Effector memory CD8-positive, alpha-beta T cell (primary cell): ENCODE measurements at regions not wholly inside any gene's neighbourhood (a gene's known extent, or its start where the extent isn't known, plus 50 kb on each side); places are given as distances from the start of the nearest gene placed in this dataset.
"Not testable (repeated sequence)": the region's sequence is repeated elsewhere in the genome, so short reads cannot be mapped to it uniquely, and the experiment has no call there.

Source experiments
- ATAC-seq: fragments of 150-1000 bp; cut with Tn5 transposase; replicated peaks from 2 replicates; pipeline ENCODE4 v1.10.0; 2021; ENCODE audit warnings: mild to moderate bottlenecking, moderate library complexity
- DNase-seq, 3 experiments: peaks; one replicate each; pipeline ENCODE4 v3.0.0; 2021
- H3K27ac Mint-ChIP-seq, 2 donors: one replicate each; pipeline ENCODE4 v1.8.0; 2022; ENCODE audit warnings: mild to moderate bottlenecking in 2 of 2, mixed read lengths in 2 of 2, moderate library complexity in 2 of 2
- H3K27me3 Mint-ChIP-seq, 2 donors: one replicate each; pipeline ENCODE4 v1.8.0; 2022; ENCODE audit warnings: mixed read lengths in 2 of 2
- H3K36me3 Mint-ChIP-seq: one replicate; pipeline ENCODE4 v1.8.0; 2022; ENCODE audit warnings: mild to moderate bottlenecking, moderate library complexity, mixed read lengths; ENCODE audit not compliant: insufficient read depth
- H3K4me1 Mint-ChIP-seq, 2 donors: one replicate each; pipeline ENCODE4 v1.8.0; 2022; ENCODE audit warnings: low read depth in 2 of 2, mixed read lengths in 2 of 2
- H3K4me3 Mint-ChIP-seq, 2 donors: one replicate each; pipeline ENCODE4 v1.8.0; 2022; ENCODE audit warnings: mild to moderate bottlenecking in 2 of 2, mixed read lengths in 2 of 2, moderate library complexity in 2 of 2
- H3K9me3 Mint-ChIP-seq, 2 donors: one replicate each; pipeline ENCODE4 v1.8.0; 2022; ENCODE audit warnings: mixed read lengths in 2 of 2

GRCh38 chr5:174801798-174802197 lies 77.4 kb downstream of the MSX2 start:
- peaks cover 0 to 20% of the 10 kb centered on the region in 2 donors for H3K27me3 Mint-ChIP-seq
- no peaks in the 10 kb centered on the region for H3K4me1 Mint-ChIP-seq
- H3K36me3 Mint-ChIP-seq = no peaks in the 10 kb centered on the region
- H3K9me3 Mint-ChIP-seq = peaks cover 0 to 12% of the 10 kb centered on the region in 2 donors
- no peak overlapping the region for H3K27ac Mint-ChIP-seq
- H3K4me3 Mint-ChIP-seq = no peak overlapping the region
- DNase-seq (no peak), ATAC-seq (no peak)

- ATAC-seq = no peak
- no peaks in the 10 kb centered on the region for H3K36me3 Mint-ChIP-seq
- H3K9me3 Mint-ChIP-seq = peaks cover 0 to 12% of the 10 kb centered on the region in 2 donors
- H3K27ac Mint-ChIP-seq = no peak overlapping the region
- DNase-seq = no peak
- H3K4me3 Mint-ChIP-seq = no peak overlapping the region
- H3K27me3 Mint-ChIP-seq = peaks cover 5 to 33% of the 10 kb centered on the region in 2 donors
- H3K4me1 Mint-ChIP-seq = no peaks in the 10 kb centered on the region
Observed at GRCh38 chr5:174800435-174800834, 76.1 kb downstream of the MSX2 start.

GRCh38 chr5:174799121-174799520 lies 74.7 kb downstream of the MSX2 start:
- DNase-seq = no peak
- H3K36me3 Mint-ChIP-seq = no peaks in the 10 kb centered on the region
- H3K27ac Mint-ChIP-seq = no peak overlapping the region
- ATAC-seq = no peak
- H3K4me1 Mint-ChIP-seq = no peaks in the 10 kb centered on the region
- H3K27me3 Mint-ChIP-seq = peaks cover 5 to 38% of the 10 kb centered on the region in 2 donors
- H3K4me3 Mint-ChIP-seq = no peak overlapping the region
- peaks cover 0 to 12% of the 10 kb centered on the region in 2 donors for H3K9me3 Mint-ChIP-seq

DNA sequence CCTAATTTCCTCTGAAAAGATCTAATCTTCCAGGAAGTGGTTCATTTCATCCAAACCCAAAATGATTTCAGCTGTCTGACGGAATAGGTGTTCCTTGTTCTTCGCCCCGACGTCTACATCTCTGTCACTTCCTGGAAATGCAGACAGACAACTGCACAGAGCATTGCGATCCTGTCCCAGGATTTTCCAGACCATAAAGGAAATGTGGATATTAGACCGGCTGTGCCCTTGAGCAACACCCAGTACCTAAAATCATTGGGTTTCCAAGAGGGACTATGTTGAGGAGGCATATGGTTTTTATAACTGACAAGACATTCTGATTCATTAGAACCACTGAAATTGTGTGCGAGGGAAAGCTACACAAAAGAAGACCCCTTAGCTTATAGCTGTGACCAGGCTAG lies 74.2 kb downstream of the MSX2 start:
- Mint-ChIP-seq H3K27me3 (peaks cover 5 to 43% of the 10 kb centered on the region in 2 donors), H3K4me3 (no peak overlapping the region)

DNA sequence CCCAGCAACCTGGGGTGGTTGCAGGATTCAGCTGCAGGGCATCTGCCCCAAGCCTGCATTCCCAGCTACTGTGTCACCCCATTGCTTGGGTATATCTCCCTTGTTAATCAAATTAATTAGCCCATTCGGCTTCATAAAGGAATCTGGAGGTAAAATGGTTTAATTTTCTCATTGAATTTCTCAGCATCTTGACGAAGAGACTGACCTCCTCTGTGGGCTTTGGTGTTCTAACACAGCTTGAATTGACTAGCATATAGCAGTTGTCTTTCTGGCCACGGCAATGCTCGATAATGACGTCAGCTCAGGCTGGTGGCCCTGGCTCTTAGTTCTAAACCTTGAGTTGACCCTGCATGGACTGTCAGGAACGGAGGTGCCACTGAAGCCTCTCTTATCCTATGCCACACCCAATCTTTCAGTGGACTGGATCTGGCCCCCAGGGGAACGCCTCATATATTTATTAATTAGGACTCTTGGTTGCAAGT lies 72.4 kb downstream of the MSX2 start:
- Mint-ChIP-seq H3K4me3 (no peak overlapping the region), H3K27me3 (peaks cover 15 to 57% of the 10 kb centered on the region in 2 donors), H3K4me1 (peaks cover 0 to 2% of the 10 kb centered on the region in 2 donors), H3K9me3 (peaks cover 2 to 21% of the 10 kb centered on the region in 2 donors), H3K27ac (no peak overlapping the region), H3K36me3 (no peaks in the 10 kb centered on the region)
- no peak for DNase-seq
- ATAC-seq = no peak

More for the DNA sequence above, 74.2 kb downstream of the MSX2 start:
- no peak for DNase-seq
- Mint-ChIP-seq H3K4me1 (no peaks in the 10 kb centered on the region), H3K36me3 (no peaks in the 10 kb centered on the region), H3K9me3 (peaks cover 0 to 12% of the 10 kb centered on the region in 2 donors), H3K27ac (no peak overlapping the region)
- ATAC-seq = no peak

DNA sequence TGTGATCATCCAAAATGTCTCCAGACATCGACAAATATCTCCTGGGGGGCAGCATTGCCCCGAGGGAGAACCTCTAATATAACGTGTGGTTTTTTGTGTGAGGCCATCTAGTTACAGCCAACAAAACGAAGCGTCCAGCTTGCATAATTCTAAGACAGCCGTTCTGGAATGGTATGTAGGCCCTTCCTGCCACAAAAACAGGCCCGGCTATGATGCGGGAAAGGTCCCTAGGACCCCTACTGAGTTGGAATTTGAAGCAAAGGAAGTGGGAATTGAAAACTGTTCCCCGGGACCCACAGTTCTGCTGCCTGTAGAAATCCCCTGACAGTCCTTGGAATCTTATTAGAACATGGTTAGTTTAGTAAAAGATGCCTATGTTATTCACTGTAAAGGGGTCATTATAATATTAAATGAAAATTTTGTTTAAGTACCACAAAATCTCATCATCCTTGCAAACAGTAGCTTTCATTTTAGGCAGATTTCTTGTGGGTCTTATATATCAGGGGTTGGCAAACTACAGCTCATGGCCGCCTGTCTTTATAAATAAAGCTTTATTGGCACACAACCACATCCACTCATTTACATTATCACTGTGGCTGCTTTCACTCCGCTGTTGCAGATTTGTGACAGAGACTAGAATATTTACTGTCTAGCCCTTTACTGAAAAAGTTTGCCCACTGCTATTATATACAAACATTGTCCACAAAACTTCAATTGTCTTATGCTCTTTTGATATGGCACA lies 70.7 kb downstream of the MSX2 start:
- peaks cover 2 to 9% of the 10 kb centered on the region in 2 donors for H3K9me3 Mint-ChIP-seq
- H3K4me1 Mint-ChIP-seq = peaks cover 0 to 2% of the 10 kb centered on the region in 2 donors
- no peaks in the 10 kb centered on the region for H3K36me3 Mint-ChIP-seq
- H3K27ac Mint-ChIP-seq = no peak overlapping the region
- ATAC-seq (no peak), DNase-seq (no peak)
- H3K27me3 Mint-ChIP-seq = peaks cover 15 to 57% of the 10 kb centered on the region in 2 donors
- H3K4me3 Mint-ChIP-seq = no peak overlapping the region

GRCh38 chr5:174793684-174794328 lies 69.4 kb downstream of the MSX2 start:
- no peak for ATAC-seq
- DNase-seq = peak in 1 of 3 experiments; percentile 1
- H3K4me1 Mint-ChIP-seq = peaks cover 0 to 2% of the 10 kb centered on the region in 2 donors
- H3K9me3 Mint-ChIP-seq = peaks cover 2 to 9% of the 10 kb centered on the region in 2 donors
- no peak overlapping the region for H3K4me3 Mint-ChIP-seq
- no peaks in the 10 kb centered on the region for H3K36me3 Mint-ChIP-seq
- H3K27ac Mint-ChIP-seq = no peak overlapping the region
- H3K27me3 Mint-ChIP-seq = peaks cover 15 to 55% of the 10 kb centered on the region in 2 donors

- Mint-ChIP-seq H3K9me3 (peaks cover 2 to 9% of the 10 kb centered on the region in 2 donors), H3K4me1 (peaks cover 0 to 2% of the 10 kb centered on the region in 2 donors), H3K36me3 (no peaks in the 10 kb centered on the region), H3K27me3 (peaks cover 15 to 47% of the 10 kb centered on the region in 2 donors), H3K4me3 (no peak overlapping the region), H3K27ac (no peak overlapping the region)
- DNase-seq = no peak
- no peak for ATAC-seq
Observed at GRCh38 chr5:174793076-174793475, 68.7 kb downstream of the MSX2 start.

GRCh38 chr5:174792265-174792664 lies 67.9 kb downstream of the MSX2 start:
- not testable (repeated sequence) for H3K4me1 Mint-ChIP-seq, DNase-seq, H3K36me3 Mint-ChIP-seq, H3K9me3 Mint-ChIP-seq, H3K4me3 Mint-ChIP-seq, H3K27ac Mint-ChIP-seq, ATAC-seq
- H3K27me3 Mint-ChIP-seq = peaks cover 15 to 41% of the 10 kb centered on the region in 2 donors

DNA sequence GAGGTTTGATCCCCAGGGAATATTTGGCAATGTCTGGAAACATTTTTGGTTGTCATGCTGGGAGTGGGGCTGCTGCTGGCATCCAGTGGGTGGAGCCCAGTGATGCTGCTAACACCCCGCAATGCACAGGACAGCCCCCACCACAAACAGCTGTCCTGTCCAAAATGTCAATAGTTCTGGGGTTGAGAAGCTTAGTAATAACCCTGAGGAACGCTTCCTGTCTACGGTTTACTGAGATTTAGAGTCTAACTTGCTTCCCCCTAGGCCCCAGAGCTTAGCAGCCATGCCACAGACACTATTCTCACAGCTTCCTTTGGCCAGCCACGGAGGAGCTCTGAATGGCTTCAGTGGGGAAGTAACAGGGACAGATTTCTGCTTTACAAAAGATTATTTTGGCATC lies 66.5 kb downstream of the MSX2 start:
- Mint-ChIP-seq H3K4me1 (peaks cover 0 to 2% of the 10 kb centered on the region in 2 donors), H3K27me3 (peaks cover 14 to 28% of the 10 kb centered on the region in 2 donors), H3K4me3 (no peak overlapping the region), H3K36me3 (no peaks in the 10 kb centered on the region), H3K9me3 (peaks cover 2 to 9% of the 10 kb centered on the region in 2 donors), H3K27ac (no peak overlapping the region)
- DNase-seq = no peak
- no peak for ATAC-seq

GRCh38 chr5:174789596-174789995 lies 65.2 kb downstream of the MSX2 start:
- DNase-seq = no peak
- H3K9me3 Mint-ChIP-seq = peaks cover 2 to 9% of the 10 kb centered on the region in 2 donors
- ATAC-seq = no peak
- peaks cover 0 to 2% of the 10 kb centered on the region in 2 donors for H3K4me1 Mint-ChIP-seq
- H3K36me3 Mint-ChIP-seq = no peaks in the 10 kb centered on the region
- peaks cover 10 to 24% of the 10 kb centered on the region in 2 donors for H3K27me3 Mint-ChIP-seq
- H3K4me3 Mint-ChIP-seq = no peak overlapping the region
- H3K27ac Mint-ChIP-seq = no peak overlapping the region

GRCh38 chr5:174785120-174785680 lies 60.8 kb downstream of the MSX2 start:
- no peak for ATAC-seq
- no peak overlapping the region for H3K4me3 Mint-ChIP-seq
- no peak overlapping the region for H3K27ac Mint-ChIP-seq
- H3K4me1 Mint-ChIP-seq = no peaks in the 10 kb centered on the region
- DNase-seq = no peak
- H3K9me3 Mint-ChIP-seq = no peaks in the 10 kb centered on the region
- no peaks in the 10 kb centered on the region for H3K36me3 Mint-ChIP-seq
- no peaks in the 10 kb centered on the region for H3K27me3 Mint-ChIP-seq
